ACC112 (cell line): ENCODE measurements at regions not wholly inside any gene's neighbourhood (a gene's known extent, or its start where the extent isn't known, plus 50 kb on each side); places are given as distances from the start of the nearest gene placed in this dataset.
"Not testable (repeated sequence)": the region's sequence is repeated elsewhere in the genome, so short reads cannot be mapped to it uniquely, and the experiment has no call there.

Experiments used
- H2AFZ ChIP-seq: fragments of 200-600 bp; sonication (generic); one replicate; pipeline ENCODE4 v1.6.0; 2017; ENCODE audit warnings: antibody characterized with exemption, low read length; ENCODE audit not compliant: unreplicated experiment
- H3K27ac ChIP-seq: fragments of 200-600 bp; sonication (generic); 2 replicates; pipeline ENCODE4 v1.5.1; 2014; ENCODE audit warnings: low read depth, mild to moderate bottlenecking, antibody characterized with exemption, low read length, moderate library complexity
- H3K27me3 ChIP-seq: fragments of 200-600 bp; sonication (generic); 2 replicates; pipeline ENCODE4 v1.6.1; 2014; ENCODE audit warnings: mild to moderate bottlenecking, antibody characterized with exemption, low read length, moderate library complexity, mixed read lengths; ENCODE audit not compliant: insufficient read depth
- H3K36me3 ChIP-seq: fragments of 200-600 bp; sonication (generic); 2 replicates; pipeline ENCODE4 v1.6.1; 2016; ENCODE audit warnings: mild to moderate bottlenecking, antibody characterized with exemption, low read length, moderate library complexity, mixed read lengths; ENCODE audit not compliant: insufficient read depth
- H3K4me1 ChIP-seq: fragments of 200-600 bp; sonication (generic); one replicate; pipeline ENCODE4 v1.6.1; 2016; ENCODE audit warnings: low read length, mixed read lengths; ENCODE audit not compliant: insufficient read depth, unreplicated experiment, control insufficient read depth
- H3K4me3 ChIP-seq: fragments of 200-600 bp; sonication (generic); 2 replicates; pipeline ENCODE4 v1.5.1; 2014; ENCODE audit warnings: mild to moderate bottlenecking, low read depth, low read length
- H3K79me2 ChIP-seq: fragments of 200-600 bp; sonication (generic); one replicate; pipeline ENCODE4 v1.6.0; 2016; ENCODE audit warnings: low read length; ENCODE audit not compliant: control insufficient read depth, unreplicated experiment, insufficient read depth

DNA sequence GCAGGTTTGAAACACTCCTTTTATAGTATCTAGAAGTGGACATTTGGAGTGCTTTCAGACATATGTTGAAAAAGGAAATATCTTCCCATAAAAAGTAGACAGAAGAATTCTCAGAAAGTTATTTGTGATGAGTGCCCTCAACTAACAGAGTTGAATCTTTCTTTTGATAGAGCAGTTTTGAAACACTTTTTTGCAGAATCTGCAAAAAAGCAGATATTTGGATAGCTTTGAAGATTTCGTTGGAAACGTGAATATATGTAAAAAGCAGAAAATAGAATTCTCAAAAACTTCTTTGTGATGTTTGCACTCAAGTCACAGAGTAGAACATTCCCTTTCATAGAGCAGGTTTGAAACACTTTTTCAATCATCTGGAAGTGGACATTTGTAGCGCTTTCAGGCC lies 676.4 kb upstream of the ZNF337 start:
- not testable (repeated sequence) for H3K4me1 ChIP-seq

DNA sequence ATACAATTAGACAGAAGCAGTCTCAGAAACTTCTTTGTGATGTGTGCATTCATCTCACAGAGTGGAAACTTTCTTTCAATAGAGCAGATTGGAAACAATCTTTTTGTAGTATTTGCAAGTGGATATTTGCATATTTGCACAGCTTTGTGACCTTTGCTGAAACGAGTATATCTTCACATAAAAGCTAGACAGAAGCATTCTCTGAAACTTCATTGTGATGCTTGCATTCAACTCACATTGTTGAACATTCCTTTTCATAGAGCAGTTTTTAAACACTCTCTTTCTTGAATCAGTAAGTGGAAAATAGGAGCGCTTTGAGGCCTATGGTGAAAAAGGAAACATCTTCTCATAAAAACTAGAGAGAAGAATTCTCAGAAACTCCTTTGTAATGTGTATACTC lies 657.9 kb upstream of the ZNF337 start:
- Histone ChIP-seq H3K27me3 (no peaks in the 10 kb centered on the region), H3K4me1 (no peaks in the 10 kb centered on the region), H3K4me3 (no peak overlapping the region), H3K27ac (no peak overlapping the region), H2AFZ (no peak overlapping the region), H3K36me3 (no peaks in the 10 kb centered on the region), H3K79me2 (no peaks in the 10 kb centered on the region)

More for the DNA sequence above, 676.4 kb upstream of the ZNF337 start:
- not testable (repeated sequence) for H3K27ac ChIP-seq, H3K4me3 ChIP-seq, H3K36me3 ChIP-seq, H3K27me3 ChIP-seq, H3K79me2 ChIP-seq, H2AFZ ChIP-seq

DNA sequence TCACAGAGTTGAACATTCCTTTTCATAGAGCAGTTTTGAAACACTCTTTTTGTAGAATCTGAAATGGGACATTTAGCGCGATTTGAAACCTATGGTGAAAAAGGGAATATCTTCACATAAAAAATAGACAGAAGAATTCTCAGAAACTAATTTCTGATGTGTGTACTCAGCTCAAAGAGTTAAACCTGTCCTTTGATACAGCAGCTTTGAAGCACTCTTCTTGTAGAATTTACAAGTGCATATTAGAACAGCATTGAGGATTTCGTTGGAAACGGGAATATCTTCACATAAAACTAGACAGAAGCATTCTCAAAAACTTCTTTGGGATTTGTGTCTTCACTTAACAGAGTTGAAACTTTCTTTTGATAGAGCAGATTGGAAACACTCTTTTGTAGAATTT lies 650.7 kb upstream of the ZNF337 start:
- no peaks in the 10 kb centered on the region for H3K4me1 ChIP-seq
- H3K36me3 ChIP-seq = no peaks in the 10 kb centered on the region
- H3K79me2 ChIP-seq = no peaks in the 10 kb centered on the region
- no peak overlapping the region for H2AFZ ChIP-seq
- no peaks in the 10 kb centered on the region for H3K27me3 ChIP-seq
- H3K27ac ChIP-seq = no peak overlapping the region
- no peak overlapping the region for H3K4me3 ChIP-seq

DNA sequence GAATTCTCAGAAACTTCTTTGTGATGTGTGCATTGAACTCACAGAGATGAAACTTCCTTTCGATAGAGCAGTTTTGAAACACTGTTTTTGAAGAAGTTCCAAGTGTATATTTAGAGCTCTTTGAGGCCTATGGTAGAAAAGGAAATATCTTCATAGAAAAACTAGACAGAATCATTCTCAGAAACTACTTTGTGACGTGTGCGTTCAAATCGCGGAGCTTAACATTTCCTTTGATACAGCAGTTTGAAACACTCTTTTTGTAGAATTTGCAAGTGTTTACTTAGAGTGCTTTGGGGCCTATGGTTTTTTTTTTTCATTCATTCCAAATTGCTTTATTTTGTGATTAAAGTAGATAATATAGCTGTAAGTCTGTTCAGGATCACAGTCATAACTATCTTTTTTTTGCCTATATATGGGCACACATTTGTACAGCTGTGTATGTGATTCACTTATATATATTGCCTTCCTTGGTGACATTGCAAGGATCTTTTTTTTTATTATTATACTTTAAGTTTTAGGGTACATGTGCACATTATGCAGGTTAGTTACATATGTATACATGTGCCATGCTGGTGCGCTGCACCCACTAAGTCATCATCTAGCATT lies 643.9 kb upstream of the ZNF337 start:
- not testable (repeated sequence) for H2AFZ ChIP-seq, H3K4me1 ChIP-seq, H3K4me3 ChIP-seq, H3K27ac ChIP-seq, H3K79me2 ChIP-seq, H3K36me3 ChIP-seq, H3K27me3 ChIP-seq

DNA sequence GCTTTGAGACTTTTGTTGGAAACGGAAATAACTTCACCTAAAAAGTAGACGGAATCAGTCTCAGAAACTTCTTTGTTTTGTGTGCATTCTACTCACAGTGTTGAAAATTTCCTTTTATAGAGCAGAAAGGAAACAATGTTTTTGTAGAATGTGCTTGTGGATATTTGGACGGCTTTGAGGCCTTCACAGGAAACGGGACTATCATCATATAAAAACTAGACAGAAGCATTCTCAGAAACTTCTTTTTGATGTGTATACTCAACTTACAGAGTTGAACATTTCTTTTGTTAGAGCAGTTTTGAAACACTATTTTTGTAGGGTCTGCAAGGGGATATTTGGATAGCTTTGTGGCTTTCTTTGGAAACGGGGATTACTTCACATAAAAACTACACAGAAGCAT lies 627.5 kb upstream of the ZNF337 start:
- Histone ChIP-seq H3K36me3 (no peaks in the 10 kb centered on the region), H3K79me2 (no peaks in the 10 kb centered on the region), H3K4me1 (no peaks in the 10 kb centered on the region), H2AFZ (no peak overlapping the region), H3K27me3 (no peaks in the 10 kb centered on the region), H3K4me3 (no peak overlapping the region), H3K27ac (no peak overlapping the region)

DNA sequence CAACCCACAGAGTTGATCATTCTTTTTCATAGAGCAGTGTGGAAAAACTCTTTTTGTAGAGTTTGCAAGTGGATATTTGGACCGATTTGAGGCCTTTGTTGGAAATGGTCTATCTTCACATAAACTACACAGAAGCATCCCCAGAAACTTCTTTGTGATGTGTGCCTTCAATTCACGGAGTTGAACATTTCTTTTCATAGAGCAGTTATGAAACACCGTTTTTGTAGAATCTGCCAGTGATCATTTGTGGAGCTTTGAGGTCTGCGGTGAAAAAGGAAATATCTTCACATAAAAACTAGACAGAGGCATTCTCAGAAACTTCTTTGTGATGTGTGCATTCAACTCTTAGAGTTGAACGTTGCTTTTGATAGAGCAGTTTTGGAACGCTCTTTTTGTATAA lies 618.4 kb upstream of the ZNF337 start:
- Histone ChIP-seq H3K4me1 (no peaks in the 10 kb centered on the region), H3K4me3 (no peak overlapping the region), H3K27ac (no peak overlapping the region), H2AFZ (no peak overlapping the region), H3K79me2 (no peaks in the 10 kb centered on the region), H3K36me3 (no peaks in the 10 kb centered on the region), H3K27me3 (no peaks in the 10 kb centered on the region)

DNA sequence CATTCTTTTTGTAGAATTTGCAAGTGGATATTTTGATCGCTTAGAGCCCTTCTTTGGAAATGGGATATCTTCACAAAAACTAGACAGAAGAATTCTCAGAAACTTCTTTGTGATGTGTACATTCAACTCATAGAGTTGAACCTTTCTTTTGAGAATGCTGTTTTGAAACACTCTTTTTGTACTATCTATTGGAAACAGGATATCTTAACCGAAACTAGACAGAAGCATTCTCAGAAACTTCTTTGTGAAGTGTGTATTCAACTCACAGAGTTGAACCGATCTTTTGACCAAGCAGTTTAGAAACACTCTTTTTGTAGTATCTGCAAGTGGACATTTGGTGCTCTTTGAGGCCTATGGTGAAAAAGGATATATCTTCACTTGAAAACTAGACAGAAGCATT lies 613.1 kb upstream of the ZNF337 start:
- H3K4me3 ChIP-seq, H3K4me1 ChIP-seq, H3K79me2 ChIP-seq, H2AFZ ChIP-seq, H3K27me3 ChIP-seq, H3K27ac ChIP-seq, H3K36me3 ChIP-seq: not testable (repeated sequence)

DNA sequence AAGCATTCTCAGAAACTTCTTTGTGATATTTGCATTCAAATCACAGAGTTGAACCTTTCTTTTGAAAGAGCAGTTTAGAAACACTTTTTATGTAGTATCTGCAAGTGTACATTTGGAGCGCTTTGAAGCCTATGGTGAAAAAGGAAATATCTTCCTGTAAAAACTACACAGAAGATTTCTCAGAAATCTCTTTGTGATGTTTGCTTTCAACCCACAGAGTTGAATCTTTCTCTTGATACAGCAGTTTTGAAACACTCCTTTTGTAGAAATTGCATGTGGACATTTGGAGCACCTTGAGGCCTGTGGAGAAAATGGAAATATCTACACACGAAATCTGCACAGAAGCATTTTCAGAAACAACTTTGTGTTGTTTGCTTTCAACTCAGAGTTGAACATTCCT lies 612.3 kb upstream of the ZNF337 start:
- Histone ChIP-seq H3K27ac (no peak overlapping the region), H3K4me3 (no peak overlapping the region), H3K27me3 (no peaks in the 10 kb centered on the region), H3K4me1 (no peaks in the 10 kb centered on the region), H3K79me2 (no peaks in the 10 kb centered on the region), H3K36me3 (no peaks in the 10 kb centered on the region), H2AFZ (no peak overlapping the region)

DNA sequence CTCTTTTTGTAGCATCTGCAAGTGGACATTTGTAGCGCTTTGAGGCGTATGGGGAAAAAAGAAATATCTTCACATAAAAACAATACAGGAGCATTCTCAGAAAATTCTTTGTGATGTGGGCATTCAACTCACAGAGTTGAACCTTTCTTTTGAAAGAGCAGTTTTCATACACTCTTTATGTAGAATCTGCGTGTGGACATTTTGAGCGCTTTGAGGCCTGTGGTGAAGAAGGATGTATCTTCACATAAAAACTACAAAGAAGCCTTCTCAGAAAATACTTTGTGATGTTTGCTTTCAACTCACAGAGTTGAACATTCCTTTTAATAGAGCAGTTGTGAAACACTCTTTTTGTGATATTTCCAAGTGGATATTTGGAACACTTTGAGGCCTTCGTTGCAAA lies 598.4 kb upstream of the ZNF337 start:
- H3K36me3 ChIP-seq = no peaks in the 10 kb centered on the region
- no peak overlapping the region for H3K4me3 ChIP-seq
- H2AFZ ChIP-seq = no peak overlapping the region
- H3K79me2 ChIP-seq = no peaks in the 10 kb centered on the region
- H3K27ac ChIP-seq = no peak overlapping the region
- no peaks in the 10 kb centered on the region for H3K27me3 ChIP-seq
- no peaks in the 10 kb centered on the region for H3K4me1 ChIP-seq

DNA sequence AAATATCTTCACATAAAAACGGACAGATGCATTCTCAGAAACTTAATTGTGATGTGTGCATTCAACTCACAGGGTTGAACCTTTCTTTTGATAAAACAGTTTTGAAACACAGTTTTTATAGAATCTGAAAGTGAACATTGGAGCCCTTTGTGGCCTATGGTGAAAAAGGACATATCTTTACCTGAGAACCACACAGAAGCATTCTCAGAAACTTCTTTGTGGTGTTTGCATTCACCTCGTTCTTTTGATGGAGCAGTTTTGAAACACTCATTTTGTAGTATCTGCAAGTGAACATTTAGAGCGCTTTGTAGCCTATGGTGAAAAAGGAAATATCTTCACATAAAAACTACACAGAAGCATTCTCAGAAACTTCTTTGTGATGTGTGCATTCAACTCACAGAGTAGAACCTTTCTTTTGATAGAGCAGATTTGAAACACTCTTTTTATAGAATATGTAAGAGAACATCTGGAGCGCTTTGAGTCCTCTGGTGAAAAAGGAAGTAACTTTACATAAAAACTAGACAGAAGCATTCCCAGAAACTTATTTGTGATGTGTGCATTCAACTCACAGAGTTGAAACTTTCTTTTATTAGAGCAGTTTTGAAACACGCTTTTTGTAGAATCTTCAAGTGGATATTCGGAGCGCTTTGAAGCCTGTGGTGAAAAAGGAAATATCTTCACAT lies 591.9 kb upstream of the ZNF337 start:
- H2AFZ ChIP-seq, H3K4me1 ChIP-seq, H3K36me3 ChIP-seq: not testable (repeated sequence)

DNA sequence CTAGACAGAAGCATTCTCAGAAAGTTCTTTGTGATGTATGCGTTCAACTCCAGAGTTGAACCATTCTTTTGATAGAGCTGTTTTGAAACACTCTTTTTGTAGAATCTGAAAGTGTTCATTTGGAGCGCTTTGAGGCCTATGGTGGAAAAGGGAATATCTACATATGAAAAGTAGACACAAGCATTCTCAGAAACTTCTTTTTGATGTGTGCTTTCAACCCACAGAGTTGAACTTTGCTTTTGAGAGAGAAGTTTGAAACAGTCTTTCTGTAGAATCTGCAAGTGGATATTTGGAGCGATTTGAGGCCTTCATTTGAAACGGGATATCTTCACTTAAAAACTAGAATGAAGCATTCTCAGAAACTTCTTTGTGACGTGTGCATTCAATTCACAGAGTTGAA lies 582.6 kb upstream of the ZNF337 start:
- no peaks in the 10 kb centered on the region for H3K79me2 ChIP-seq
- no peaks in the 10 kb centered on the region for H3K4me1 ChIP-seq
- H3K4me3 ChIP-seq = no peak overlapping the region
- H2AFZ ChIP-seq = no peak overlapping the region
- no peaks in the 10 kb centered on the region for H3K27me3 ChIP-seq
- H3K27ac ChIP-seq = no peak overlapping the region
- no peaks in the 10 kb centered on the region for H3K36me3 ChIP-seq

More for the DNA sequence above, 591.9 kb upstream of the ZNF337 start:
- H3K4me3 ChIP-seq, H3K79me2 ChIP-seq, H3K27ac ChIP-seq, H3K27me3 ChIP-seq: not testable (repeated sequence)
